ENCODE measurements at regions not wholly inside any gene's neighbourhood (a gene's known extent, or its start where the extent isn't known, plus 50 kb on each side); places are given as distances from the start of the nearest gene placed in this dataset.

GRCh38 chr3:36095238-36095637 is 285.1 kb upstream of the STAC start:
- WGBS (ENCODE audit: low lambda C conversion rate, missing lambda C conversion rate), result 89% methylated on average over 3 of the region's 3 CpGs

GRCh38 chr3:36097209-36097608 is 283.1 kb upstream of the STAC start:
- Histone ChIP-seq H3K27me3 (peaks cover 8% of the 10 kb centered on the region), H3K9me2 (replicated peaks; ENCODE audit: insufficient read depth) (no peaks in the 10 kb centered on the region), H3K27ac (no peak overlapping the region), H3K4me1 (ENCODE audit: insufficient read depth) (no peaks in the 10 kb centered on the region), H4K20me1 (ENCODE audit: insufficient read depth, poor library complexity, severe bottlenecking) (no peaks in the 10 kb centered on the region), H3K4me2 (no peak overlapping the region), H3K4me3 (no peak overlapping the region), H2AFZ (no peak overlapping the region), H3K79me2 (no peaks in the 10 kb centered on the region), H3K36me3 (replicated peaks; ENCODE audit: insufficient read depth, low read depth) (no peaks in the 10 kb centered on the region), H3K9me3 (ENCODE audit: low read depth) (no peaks in the 10 kb centered on the region)
- 76% methylated on average over 2 of the region's 2 CpGs for WGBS (ENCODE audit: low lambda C conversion rate, missing lambda C conversion rate)
- TF ChIP-seq EZH2phosphoT487 (IDR thresholded peaks at IDR 0.05; ENCODE audit: low read depth, severe bottlenecking, unreplicated experiment) (no peak), EZH2 (IDR thresholded peaks at IDR 0.05; ENCODE audit: borderline replicate concordance) (no peak)
- TF ChIP-seq, protein P1, sequence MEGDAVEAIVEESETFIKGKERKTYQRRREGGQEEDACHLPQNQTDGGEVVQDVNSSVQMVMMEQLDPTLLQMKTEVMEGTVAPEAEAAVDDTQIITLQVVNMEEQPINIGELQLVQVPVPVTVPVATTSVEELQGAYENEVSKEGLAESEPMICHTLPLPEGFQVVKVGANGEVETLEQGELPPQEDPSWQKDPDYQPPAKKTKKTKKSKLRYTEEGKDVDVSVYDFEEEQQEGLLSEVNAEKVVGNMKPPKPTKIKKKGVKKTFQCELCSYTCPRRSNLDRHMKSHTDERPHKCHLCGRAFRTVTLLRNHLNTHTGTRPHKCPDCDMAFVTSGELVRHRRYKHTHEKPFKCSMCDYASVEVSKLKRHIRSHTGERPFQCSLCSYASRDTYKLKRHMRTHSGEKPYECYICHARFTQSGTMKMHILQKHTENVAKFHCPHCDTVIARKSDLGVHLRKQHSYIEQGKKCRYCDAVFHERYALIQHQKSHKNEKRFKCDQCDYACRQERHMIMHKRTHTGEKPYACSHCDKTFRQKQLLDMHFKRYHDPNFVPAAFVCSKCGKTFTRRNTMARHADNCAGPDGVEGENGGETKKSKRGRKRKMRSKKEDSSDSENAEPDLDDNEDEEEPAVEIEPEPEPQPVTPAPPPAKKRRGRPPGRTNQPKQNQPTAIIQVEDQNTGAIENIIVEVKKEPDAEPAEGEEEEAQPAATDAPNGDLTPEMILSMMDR (IDR thresholded peaks at IDR 0.05; ENCODE audit: poor library complexity), result no peak
- DNase-seq (ENCODE audit: low spot score), result no peak

More at GRCh38 chr3:36095238-36095637, 285.1 kb upstream of the STAC start:
- Histone ChIP-seq H3K4me2 (no peak overlapping the region), H2AFZ (no peak overlapping the region), H4K20me1 (ENCODE audit: insufficient read depth, poor library complexity, severe bottlenecking) (no peaks in the 10 kb centered on the region), H3K9me2 (replicated peaks; ENCODE audit: insufficient read depth) (no peaks in the 10 kb centered on the region), H3K79me2 (no peaks in the 10 kb centered on the region), H3K4me1 (ENCODE audit: insufficient read depth) (no peaks in the 10 kb centered on the region), H3K4me3 (no peak overlapping the region), H3K27me3 (peaks cover 8% of the 10 kb centered on the region), H3K9me3 (ENCODE audit: low read depth) (no peaks in the 10 kb centered on the region), H3K36me3 (replicated peaks; ENCODE audit: insufficient read depth, low read depth) (no peaks in the 10 kb centered on the region), H3K27ac (no peak overlapping the region)
- DNase-seq (ENCODE audit: low spot score), result no peak
- TF ChIP-seq EZH2phosphoT487 (IDR thresholded peaks at IDR 0.05; ENCODE audit: low read depth, severe bottlenecking, unreplicated experiment) (no peak), EZH2 (IDR thresholded peaks at IDR 0.05; ENCODE audit: borderline replicate concordance) (no peak)
- TF ChIP-seq, protein P1 (IDR thresholded peaks at IDR 0.05; ENCODE audit: poor library complexity), result no peak

GRCh38 chr3:36114353-36114752 is 266.0 kb upstream of the STAC start:
- no peak for DNase-seq (ENCODE audit: low spot score)
- TF ChIP-seq EZH2phosphoT487 (IDR thresholded peaks at IDR 0.05; ENCODE audit: low read depth, severe bottlenecking, unreplicated experiment) (no peak), EZH2 (IDR thresholded peaks at IDR 0.05; ENCODE audit: borderline replicate concordance) (no peak)
- TF ChIP-seq, protein P1 (IDR thresholded peaks at IDR 0.05; ENCODE audit: poor library complexity), result no peak
- H3K9me3 ChIP-seq (ENCODE audit: low read depth), result no peaks in the 10 kb centered on the region
- H2AFZ ChIP-seq, result no peak overlapping the region
- H3K36me3 ChIP-seq (replicated peaks; ENCODE audit: insufficient read depth, low read depth), result no peaks in the 10 kb centered on the region
- no peak overlapping the region for H3K27ac ChIP-seq
- H3K79me2 ChIP-seq, result no peaks in the 10 kb centered on the region
- no peak overlapping the region for H3K4me2 ChIP-seq
- H3K27me3 ChIP-seq, result no peaks in the 10 kb centered on the region
- no peaks in the 10 kb centered on the region for H3K4me1 ChIP-seq (ENCODE audit: insufficient read depth)
- H4K20me1 ChIP-seq (ENCODE audit: insufficient read depth, poor library complexity, severe bottlenecking), result no peaks in the 10 kb centered on the region
- no peaks in the 10 kb centered on the region for H3K9me2 ChIP-seq (replicated peaks; ENCODE audit: insufficient read depth)
- no peak overlapping the region for H3K4me3 ChIP-seq

Measured in hepatocyte (in vitro differentiated cells).